ENCODE measurements at regions not wholly inside any gene's neighbourhood (a gene's known extent, or its start where the extent isn't known, plus 50 kb on each side); places are given as distances from the start of the nearest gene placed in this dataset.

DNA sequence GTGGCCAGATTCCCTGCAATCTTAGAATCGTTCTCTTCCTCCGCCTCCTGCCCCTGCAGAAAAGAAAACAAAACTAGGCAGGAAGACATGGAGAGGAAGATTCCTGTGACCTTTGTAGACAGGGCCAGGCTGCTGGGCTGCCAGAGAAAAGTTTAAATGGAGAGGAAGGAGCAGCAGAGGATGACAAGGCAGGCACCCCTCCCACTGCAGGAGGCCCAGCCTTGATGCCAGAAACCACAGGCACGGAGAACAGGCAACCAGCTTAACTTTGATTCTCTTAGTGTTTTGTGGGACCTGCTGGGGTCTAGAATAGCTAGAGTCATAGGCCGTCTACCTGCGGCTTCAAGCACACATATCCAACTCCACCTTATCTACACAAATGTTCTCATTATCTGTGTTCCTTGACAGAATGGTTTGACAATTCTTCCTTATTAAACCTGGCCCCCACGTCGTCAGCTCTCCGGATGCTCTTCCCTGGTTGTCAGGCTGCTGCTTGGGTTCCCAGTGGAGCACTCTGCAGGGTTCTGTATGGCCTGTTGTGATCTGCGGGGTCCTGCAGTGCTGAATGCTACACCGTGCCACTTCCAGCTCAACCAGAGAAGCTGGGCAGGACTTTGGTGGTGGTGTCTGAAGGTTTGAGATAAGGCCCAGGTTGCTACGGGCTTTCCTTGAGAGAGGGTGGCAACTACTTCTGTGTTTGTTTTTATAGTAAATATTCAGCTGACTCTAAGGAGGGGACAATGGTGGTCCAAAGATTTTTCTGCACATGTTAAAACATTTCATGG, 609.5 kb downstream of the AACS start:
- no peak for DNase-seq (ENCODE audit: low read depth in 2 of 2)

- DNase-seq (ENCODE audit: low read depth in 2 of 2), result no peak
These were observed 611.1 kb downstream of the AACS start for GRCh38 chr12:125676366-125676765.

- no peak for DNase-seq (ENCODE audit: low read depth in 2 of 2)
These were observed 612.6 kb downstream of the AACS start for GRCh38 chr12:125677829-125678228.

DNA sequence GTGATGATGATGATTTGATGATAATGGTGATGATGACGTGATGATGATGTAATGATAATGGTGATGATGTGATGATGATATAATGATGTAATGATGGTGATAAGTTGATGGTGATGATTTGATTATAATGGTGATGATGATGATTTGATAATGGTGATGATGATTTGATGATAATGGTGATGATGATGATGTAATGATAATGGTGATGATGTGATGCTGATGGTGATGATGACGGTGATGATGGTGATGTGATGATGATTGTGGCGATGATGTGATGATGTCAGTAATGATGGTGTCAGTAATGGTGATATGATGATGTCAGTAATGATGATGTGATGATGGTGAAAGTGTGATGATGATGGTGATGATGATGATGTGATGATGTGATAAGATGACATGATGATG, 613.4 kb downstream of the AACS start:
- no peak for DNase-seq (ENCODE audit: low read depth in 2 of 2)

DNA sequence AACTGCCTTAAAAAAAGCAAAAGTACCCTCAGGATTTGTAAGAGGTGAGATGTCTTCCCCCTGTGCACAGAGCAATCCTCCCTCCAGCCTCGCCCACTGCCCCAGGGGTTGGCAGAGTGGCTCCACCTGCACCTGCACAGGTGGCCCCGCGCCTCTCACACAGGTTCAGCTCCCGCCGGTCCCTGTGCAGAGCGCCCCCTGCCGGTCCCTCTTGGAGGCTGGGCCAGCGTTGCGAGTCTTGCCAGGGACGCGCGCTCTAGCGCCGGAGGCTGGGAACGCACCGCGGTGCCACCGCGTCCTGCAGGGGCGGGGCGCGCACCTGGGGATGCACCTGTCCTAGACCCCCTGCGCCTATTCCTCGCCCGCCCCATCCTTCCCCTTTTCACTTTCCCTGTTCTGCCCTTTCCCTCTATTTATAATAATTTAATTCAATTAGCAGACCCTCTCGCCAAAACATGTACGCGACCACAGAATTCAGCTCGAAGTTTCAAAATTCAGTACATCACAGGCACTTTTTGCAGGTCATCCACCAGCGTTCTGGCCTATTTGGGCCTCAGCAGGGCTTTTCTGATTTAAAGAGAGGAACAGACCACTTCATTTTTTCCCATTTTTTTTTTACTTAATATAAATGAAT, 618.6 kb downstream of the AACS start:
- DNase-seq (ENCODE audit: low read depth in 2 of 2), result no peak

DNA sequence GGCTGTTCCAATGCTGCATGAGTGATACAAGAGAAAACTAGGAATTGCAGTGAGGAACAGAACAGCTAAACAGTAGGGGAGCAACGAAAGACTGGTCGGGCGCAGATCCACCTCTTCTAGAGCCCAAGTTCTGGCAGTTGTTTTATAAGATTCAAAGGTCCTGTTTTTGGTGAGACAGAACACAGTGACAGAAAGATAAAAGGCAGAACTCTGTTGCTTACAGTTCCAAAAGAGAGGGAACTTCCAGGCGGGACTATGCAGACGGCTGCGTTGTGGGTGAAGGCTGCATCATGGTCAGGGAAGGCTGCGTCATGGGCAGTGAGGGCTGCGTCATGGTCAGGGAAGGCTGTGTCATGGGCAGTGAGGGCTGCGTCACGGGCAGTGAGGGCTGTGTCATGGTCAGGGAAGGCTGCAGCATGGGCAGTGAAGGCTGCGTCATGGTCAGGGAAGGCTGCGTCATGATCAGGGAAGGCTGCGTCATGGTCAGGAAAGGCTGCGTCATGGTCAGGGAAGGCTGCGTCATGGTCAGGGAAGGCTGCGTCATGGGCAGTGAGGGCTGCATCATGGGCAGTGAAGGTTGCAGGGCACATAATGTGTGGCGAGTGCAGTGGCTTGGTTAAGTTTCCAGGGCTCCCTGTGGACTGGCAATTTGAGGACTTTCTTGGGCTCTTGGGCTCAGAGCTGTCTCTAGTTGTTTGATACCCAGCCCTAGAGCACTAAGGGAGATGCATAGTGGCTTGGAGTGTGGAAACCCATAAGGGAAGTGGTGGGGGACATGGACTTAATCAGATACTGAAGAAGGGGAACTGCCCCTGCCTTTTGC, 619.9 kb downstream of the AACS start:
- no peak for DNase-seq (ENCODE audit: low read depth in 2 of 2)

GRCh38 chr12:125685915-125686314, 620.7 kb downstream of the AACS start:
- DNase-seq (ENCODE audit: low read depth in 2 of 2), result no peak

DNA sequence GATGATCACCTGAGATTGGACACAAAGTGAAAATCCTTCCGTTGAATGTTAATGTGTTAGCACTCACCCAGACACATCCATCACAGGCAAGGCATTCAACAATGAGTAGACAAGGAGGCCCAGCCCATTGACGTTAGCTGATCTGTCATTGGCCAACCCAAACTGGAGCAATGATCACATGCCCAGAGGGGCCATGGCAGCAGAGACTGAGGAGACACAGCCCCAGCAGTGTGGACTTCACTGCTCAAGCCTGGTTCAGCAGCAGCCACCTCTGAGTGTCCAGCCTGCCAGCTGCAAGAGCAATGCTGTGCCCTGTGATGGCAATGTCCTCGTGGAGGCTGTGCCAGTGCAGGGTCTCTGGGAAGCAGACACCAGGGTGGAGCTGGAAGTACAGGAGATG, 622.2 kb downstream of the AACS start:
- no peak for DNase-seq (ENCODE audit: low read depth in 2 of 2)

- DNase-seq (ENCODE audit: low read depth in 2 of 2), result no peak
These were observed 622.6 kb downstream of the AACS start for GRCh38 chr12:125687820-125688219.

- DNase-seq (ENCODE audit: low read depth in 2 of 2), result no peak
These were observed 623.0 kb downstream of the AACS start for GRCh38 chr12:125688223-125688622.

DNA sequence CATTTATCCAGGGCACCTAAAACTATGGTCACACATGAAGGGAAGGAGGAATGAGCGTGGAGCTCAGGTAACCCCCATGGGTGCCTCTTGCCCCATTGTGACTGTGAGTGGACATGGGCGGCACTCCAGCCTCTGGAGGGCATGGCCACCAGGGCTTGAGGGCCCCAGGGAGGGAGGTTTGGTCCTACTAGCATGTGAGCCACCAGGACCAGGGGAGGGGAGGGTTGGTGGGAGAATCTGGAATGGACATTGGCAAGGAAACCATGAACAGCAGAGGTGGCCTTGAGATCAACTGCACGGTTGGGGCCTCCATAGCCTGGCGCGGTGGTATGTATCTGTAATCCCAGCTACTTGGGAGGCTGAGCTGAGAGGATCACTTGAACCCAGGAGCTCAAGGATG, 623.6 kb downstream of the AACS start:
- no peak for DNase-seq (ENCODE audit: low read depth in 2 of 2)

DNA sequence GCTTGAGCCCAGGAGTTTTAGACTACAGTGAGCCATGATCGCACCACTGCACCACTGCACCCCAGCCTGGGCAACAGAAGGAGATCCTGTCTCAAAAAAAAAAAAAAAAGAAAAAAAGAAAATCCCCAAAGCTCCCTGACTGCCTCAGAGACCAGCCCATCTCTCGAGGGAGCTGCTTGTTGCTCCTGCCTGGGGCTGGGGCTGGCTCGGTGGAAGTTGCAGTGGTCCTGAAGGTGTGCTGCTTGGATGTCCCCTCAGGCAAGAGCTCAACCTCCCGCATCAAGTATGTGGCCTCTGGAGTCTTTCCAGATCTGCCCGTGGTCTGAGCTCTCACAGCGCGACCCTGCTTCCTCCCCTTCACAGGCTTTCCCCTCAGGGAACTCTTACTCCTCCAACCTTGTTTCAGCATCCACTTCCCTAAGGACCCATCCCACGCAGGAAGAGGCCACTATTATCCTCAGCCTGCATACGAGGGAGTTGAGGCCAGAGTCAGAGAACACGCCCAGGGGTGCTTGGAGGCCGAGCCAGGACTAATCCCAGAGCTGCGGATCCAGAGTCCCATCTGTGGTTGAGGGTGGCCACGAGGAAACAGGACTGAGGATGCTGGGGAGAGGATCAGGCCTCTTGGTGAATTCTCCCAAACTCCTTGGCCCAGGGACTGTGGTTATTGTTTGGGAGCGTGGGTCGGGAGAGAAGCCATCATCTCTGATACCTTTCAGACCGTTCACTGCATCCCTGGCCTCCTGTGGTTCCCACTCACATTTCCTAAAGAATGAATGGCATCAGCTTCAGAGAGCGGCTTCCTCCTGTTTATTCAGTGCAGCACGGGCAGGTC, 624.6 kb downstream of the AACS start:
- DNase-seq (ENCODE audit: low read depth in 2 of 2), result no peak

GRCh38 chr12:125690841-125691240, 625.6 kb downstream of the AACS start:
- no peak for DNase-seq (ENCODE audit: low read depth in 2 of 2)

- no peak for DNase-seq (ENCODE audit: low read depth in 2 of 2)
These were observed 630.8 kb downstream of the AACS start for GRCh38 chr12:125696054-125696453.

- DNase-seq (ENCODE audit: low read depth in 2 of 2), result no peak
These were observed 639.6 kb downstream of the AACS start for GRCh38 chr12:125704803-125705202.

DNA sequence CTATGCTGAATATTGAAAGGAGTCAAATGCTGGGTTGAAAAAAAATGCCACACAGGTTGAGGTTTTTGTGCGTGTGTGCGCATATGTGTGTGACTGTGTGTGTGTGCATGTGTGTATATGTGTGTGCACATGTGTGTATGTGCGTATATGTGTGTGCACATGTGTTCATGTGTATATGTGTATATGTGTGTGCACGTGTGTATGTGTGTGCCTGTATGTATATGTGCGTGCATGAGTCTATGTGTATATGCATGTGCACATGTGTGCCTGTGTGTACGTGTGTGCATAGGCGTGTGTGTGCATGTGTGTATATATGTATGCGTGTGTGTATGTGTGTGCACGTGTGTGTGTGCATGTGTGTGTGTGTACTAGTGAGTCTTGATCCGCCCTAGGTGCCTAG, 655.7 kb downstream of the AACS start:
- no peak for DNase-seq (ENCODE audit: low read depth in 2 of 2)

GRCh38 chr12:125734137-125734536, 668.9 kb downstream of the AACS start:
- no peak for DNase-seq (ENCODE audit: low read depth in 2 of 2)

GRCh38 chr12:125738211-125738610, 673.0 kb downstream of the AACS start:
- DNase-seq (ENCODE audit: low read depth in 2 of 2), result no peak

- no peak for DNase-seq (ENCODE audit: low read depth in 2 of 2)
These were observed 677.2 kb downstream of the AACS start for GRCh38 chr12:125742413-125742812.

DNA sequence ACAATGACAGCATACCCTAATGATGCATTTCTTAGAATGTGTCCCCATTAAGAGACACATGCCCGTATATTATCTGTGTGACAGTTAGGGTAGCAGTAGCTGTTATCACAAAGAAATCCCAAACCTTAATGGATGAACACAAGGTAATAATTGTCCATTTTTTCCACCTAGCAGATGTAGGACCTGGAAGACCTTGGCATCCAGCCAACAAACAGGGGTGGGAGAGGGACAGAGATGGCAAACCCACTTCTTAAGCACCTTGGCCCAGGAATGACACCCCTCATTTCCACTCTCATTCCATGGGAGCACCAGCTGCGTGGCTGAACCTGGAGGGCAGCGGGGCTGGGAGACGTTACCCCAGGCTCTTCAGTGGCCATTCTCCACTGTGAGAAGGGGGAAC, 679.0 kb downstream of the AACS start:
- no peak for DNase-seq (ENCODE audit: low read depth in 2 of 2)

DNA sequence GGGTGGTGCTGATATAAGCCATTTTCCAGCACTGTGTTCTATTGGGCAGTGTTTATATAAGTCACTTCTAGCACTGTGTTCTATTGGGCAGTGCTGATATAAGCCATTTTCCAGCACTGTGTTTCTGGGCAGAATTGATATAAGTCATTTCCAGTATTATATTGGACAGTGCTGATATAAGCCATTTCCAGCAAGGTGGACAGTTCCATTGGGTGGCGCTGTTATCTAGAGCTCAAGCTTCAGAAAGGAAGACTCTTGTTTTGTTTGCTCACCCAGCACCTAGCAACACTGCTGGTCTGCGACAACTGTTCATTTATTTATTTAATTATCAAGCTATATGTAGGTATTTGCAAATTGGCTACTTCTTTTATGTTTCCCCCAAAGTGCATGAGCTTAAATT, 690.3 kb downstream of the AACS start:
- no peak for DNase-seq (ENCODE audit: low read depth in 2 of 2)

GRCh38 chr12:125766091-125766490, 700.9 kb downstream of the AACS start:
- no peak for DNase-seq (ENCODE audit: low read depth in 2 of 2)
